MCF 10A (cell line): ENCODE measurements at regions not wholly inside any gene's neighbourhood (a gene's known extent, or its start where the extent isn't known, plus 50 kb on each side); places are given as distances from the start of the nearest gene placed in this dataset.
"Not testable (repeated sequence)": the region's sequence is repeated elsewhere in the genome, so short reads cannot be mapped to it uniquely, and the experiment has no call there.

Experiments
- BruUV-seq: library from RNA; stranded (reverse); fragments of 400-500 nt; replicated peaks from 2 replicates; lab custom pipeline; 2021; lab: Mats Ljungman, UMichigan
- CTCF ChIA-PET: fragments of 300-600 bp; sonication (Branson Sonifier 250); formaldehyde crosslinking; extraction: SDS; loops from one replicate; lab custom pipeline; 2021; ENCODE audit warnings: antibody characterized with exemption, inconsistent platforms; lab: Yijun Ruan, JAX
- POLR2A ChIA-PET: fragments of 300-600, 350-650 bp; sonication (Branson Sonifier 250); formaldehyde crosslinking; extraction: SDS; loops from one replicate; lab custom pipeline; 2020; ENCODE audit warnings: antibody characterized with exemption, inconsistent platforms; lab: Yijun Ruan, JAX
- DNase-seq: peaks from one replicate; pipeline ENCODE4 v3.0.0-alpha.2; 2018; ENCODE audit not compliant: unreplicated experiment
- H3K27ac Mint-ChIP-seq: one replicate; pipeline ENCODE4 v1.8.0; 2022; ENCODE audit warnings: mild to moderate bottlenecking, low read depth, mixed read lengths; ENCODE audit not compliant: unreplicated experiment
- H3K27me3 Mint-ChIP-seq: one replicate; pipeline ENCODE4 v1.8.0; 2022; ENCODE audit warnings: mixed read lengths; ENCODE audit not compliant: insufficient read depth, unreplicated experiment
- H3K36me3 Mint-ChIP-seq: one replicate; pipeline ENCODE4 v1.8.0; 2022; ENCODE audit warnings: mild to moderate bottlenecking, moderate library complexity, mixed read lengths; ENCODE audit not compliant: insufficient read depth, unreplicated experiment
- H3K4me1 Mint-ChIP-seq: one replicate; pipeline ENCODE4 v1.8.0; 2022; ENCODE audit warnings: mixed read lengths; ENCODE audit not compliant: insufficient read depth, unreplicated experiment
- H3K4me3 Mint-ChIP-seq: one replicate; pipeline ENCODE4 v1.8.0; 2022; ENCODE audit warnings: mild to moderate bottlenecking, moderate library complexity, mixed read lengths; ENCODE audit not compliant: unreplicated experiment
- H3K9me3 Mint-ChIP-seq: one replicate; pipeline ENCODE4 v1.8.0; 2022; ENCODE audit warnings: mixed read lengths; ENCODE audit not compliant: unreplicated experiment
- CTCF ChIP-seq: fragments of 200-600 bp; IDR thresholded peaks from one replicate; pipeline ENCODE4 v1.8.0; 2022; ENCODE audit warnings: antibody characterized with exemption, mild to moderate bottlenecking; ENCODE audit not compliant: unreplicated experiment
- intact Hi-C: fragments of 100-400 bp; cut with micrococcal nuclease; formaldehyde crosslinking; loops from 2 replicates; pipeline ENCODE4 v1.14.1; 2022

DNA sequence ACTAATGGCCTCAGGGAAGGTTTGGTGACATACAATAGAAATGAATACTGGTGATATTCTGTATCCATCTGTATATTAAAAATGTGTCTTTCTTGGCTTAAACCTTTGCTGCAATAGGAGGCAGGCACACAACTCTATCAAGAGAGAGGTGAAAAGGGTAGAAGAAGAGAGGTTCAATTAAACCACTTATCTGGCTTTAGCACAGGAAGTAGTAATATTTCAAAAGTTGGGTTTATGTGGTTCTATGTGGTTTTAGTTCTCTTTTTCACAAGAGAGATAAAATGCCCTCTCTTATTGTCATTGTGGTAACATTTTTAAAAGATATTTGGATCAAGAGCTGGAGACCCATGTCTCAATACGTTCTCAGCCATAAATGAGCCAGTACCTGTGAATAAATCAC, 146.2 kb upstream of the FNDC3A start:
- DNase-seq, result no peak
- Mint-ChIP-seq H3K36me3 (no peaks in the 10 kb centered on the region), H3K27ac (no peak overlapping the region), H3K27me3 (no peaks in the 10 kb centered on the region), H3K4me3 (no peak overlapping the region), H3K4me1 (peaks cover 8% of the 10 kb centered on the region), H3K9me3 (peaks cover 23% of the 10 kb centered on the region)
- intact Hi-C loops, result no loop called here
- no TSS peak for BruUV-seq
- no peak for TF ChIP-seq CTCF
- CTCF ChIA-PET, result no interaction called here
- POLR2A ChIA-PET, result no interaction called here

DNA sequence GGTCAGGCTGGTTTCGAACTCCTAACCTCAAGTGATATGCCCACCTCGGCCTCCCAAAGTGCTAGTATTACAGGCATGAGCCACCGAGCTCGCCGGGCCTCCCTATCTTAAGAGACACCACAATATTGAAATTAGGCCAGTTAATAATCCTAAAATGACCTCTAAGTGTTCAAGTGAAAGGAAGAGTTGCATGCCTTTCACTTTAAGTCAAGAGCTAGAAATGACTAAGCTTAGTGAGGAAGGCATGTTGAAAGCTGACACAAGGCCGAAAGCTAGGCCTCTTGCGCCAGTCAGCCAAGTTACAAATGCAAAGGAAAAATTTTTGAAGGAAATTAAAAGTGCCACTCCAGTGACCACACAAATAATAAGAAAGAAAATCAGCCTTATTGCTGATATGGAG, 144.5 kb upstream of the FNDC3A start:
- Mint-ChIP-seq H3K27ac (no peak overlapping the region), H3K36me3 (no peaks in the 10 kb centered on the region), H3K9me3 (peaks cover 23% of the 10 kb centered on the region), H3K27me3 (no peaks in the 10 kb centered on the region), H3K4me3 (no peak overlapping the region), H3K4me1 (peaks cover 8% of the 10 kb centered on the region)
- no peak for TF ChIP-seq CTCF
- ChIA-PET POLR2A (interaction anchor here (0.7 kb wide), 1 partner anchor 14 kb away, joined by 3 read pairs; no protein-coding TSS in a partner anchor), CTCF (no interaction called here)
- no TSS peak for BruUV-seq
- intact Hi-C loops, result no loop called here
- DNase-seq, result no peak

DNA sequence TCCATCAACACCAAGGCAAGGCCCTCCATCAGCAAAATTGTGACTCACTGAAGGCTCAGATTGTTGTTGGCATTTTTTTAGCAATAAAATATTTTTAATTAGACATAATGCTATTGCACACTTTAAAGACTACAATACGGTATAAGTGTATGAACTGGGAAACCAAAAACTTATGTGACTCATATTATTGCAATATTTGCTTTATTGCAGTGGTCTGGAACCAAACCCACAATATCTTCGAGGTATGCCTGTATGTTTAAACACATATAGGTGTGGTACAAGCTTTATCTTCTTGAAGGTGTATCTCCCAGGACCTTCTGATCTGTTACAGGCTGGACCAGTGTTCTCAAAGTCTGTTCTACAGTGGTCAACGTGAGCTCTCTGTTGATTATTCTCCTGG, 142.3 kb upstream of the FNDC3A start:
- DNase-seq, result no peak
- no peaks in the 10 kb centered on the region for H3K27me3 Mint-ChIP-seq
- H3K4me3 Mint-ChIP-seq, result no peak overlapping the region
- H3K9me3 Mint-ChIP-seq, result peaks cover 16% of the 10 kb centered on the region
- ChIA-PET POLR2A (interaction anchor here (0.8 kb wide), 1 partner anchor 25 kb away, joined by 3 read pairs; no protein-coding TSS in a partner anchor), CTCF (interaction anchor here (0.6 to 0.8 kb wide), 4 partner anchors 26 to 214 kb away, joined by 3 to 6 read pairs (median 4); no protein-coding TSS in a partner anchor)
- H3K27ac Mint-ChIP-seq, result no peak overlapping the region
- peaks cover 12% of the 10 kb centered on the region for H3K4me1 Mint-ChIP-seq
- intact Hi-C loops, result no loop called here
- no peak for TF ChIP-seq CTCF
- BruUV-seq, result no TSS peak
- H3K36me3 Mint-ChIP-seq, result no peaks in the 10 kb centered on the region

GRCh38 chr13:48835326-48835725, 140.4 kb upstream of the FNDC3A start:
- CTCF ChIA-PET, result interaction anchor here (0.6 kb wide), 1 partner anchor 40 kb away, joined by 3 read pairs; no protein-coding TSS in a partner anchor
- POLR2A ChIA-PET, intact Hi-C loops, BruUV-seq, H3K27ac Mint-ChIP-seq, H3K4me3 Mint-ChIP-seq, H3K36me3 Mint-ChIP-seq, H3K27me3 Mint-ChIP-seq, H3K4me1 Mint-ChIP-seq: not testable (repeated sequence)
- DNase-seq, result peak; percentile 49
- peaks cover 16% of the 10 kb centered on the region for H3K9me3 Mint-ChIP-seq
